Activated naive CD8-positive, alpha-beta T cell treated with anti-CD3 and anti-CD28 coated beads for 36 hours (primary cell): ENCODE measurements at regions not wholly inside any gene's neighbourhood (a gene's known extent, or its start where the extent isn't known, plus 50 kb on each side); places are given as distances from the start of the nearest gene placed in this dataset.

ENCODE experiments used
- DNase-seq: peaks from one replicate; pipeline ENCODE4 v3.0.0; 2021
- H3K27ac Mint-ChIP-seq: one replicate; pipeline ENCODE4 v1.8.0; 2022; ENCODE audit warnings: mild to moderate bottlenecking, moderate library complexity, mixed read lengths
- H3K27me3 Mint-ChIP-seq: one replicate; pipeline ENCODE4 v1.8.0; 2022; ENCODE audit warnings: mild to moderate bottlenecking, mixed read lengths
- H3K36me3 Mint-ChIP-seq: one replicate; pipeline ENCODE4 v1.8.0; 2021; ENCODE audit warnings: mild to moderate bottlenecking, mixed read lengths
- H3K4me1 Mint-ChIP-seq: one replicate; pipeline ENCODE4 v1.8.0; 2021; ENCODE audit warnings: mixed read lengths
- H3K4me3 Mint-ChIP-seq: one replicate; pipeline ENCODE4 v1.8.0; 2022; ENCODE audit warnings: mild to moderate bottlenecking, moderate library complexity, mixed read lengths
- H3K9me3 Mint-ChIP-seq: one replicate; pipeline ENCODE4 v1.8.0; 2022; ENCODE audit warnings: mixed read lengths

DNA sequence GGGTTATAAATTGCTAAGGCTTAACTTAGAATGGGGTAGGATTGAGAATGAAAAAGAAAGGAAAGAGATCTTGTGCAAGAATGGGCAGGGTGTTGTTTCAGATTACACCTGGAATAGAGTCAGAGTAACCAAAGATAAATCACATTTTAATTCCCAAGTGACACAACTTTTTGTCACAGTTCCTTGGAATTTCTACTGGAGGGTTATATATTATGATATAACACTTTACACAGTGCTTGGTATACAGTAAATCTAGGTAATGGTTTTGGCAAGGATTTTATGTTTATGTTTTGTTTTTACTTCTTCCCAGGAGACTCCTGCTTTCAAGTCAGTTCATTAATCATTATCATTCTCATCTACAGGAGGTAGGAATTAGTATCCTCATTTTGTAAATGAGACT, 115.7 kb upstream of the KCNJ16 start:
- Mint-ChIP-seq H3K9me3 (peaks cover 2% of the 10 kb centered on the region), H3K4me3 (no peak overlapping the region), H3K27me3 (peaks cover 3% of the 10 kb centered on the region), H3K4me1 (no peaks in the 10 kb centered on the region), H3K36me3 (no peaks in the 10 kb centered on the region), H3K27ac (no peak overlapping the region)
- no peak for DNase-seq

DNA sequence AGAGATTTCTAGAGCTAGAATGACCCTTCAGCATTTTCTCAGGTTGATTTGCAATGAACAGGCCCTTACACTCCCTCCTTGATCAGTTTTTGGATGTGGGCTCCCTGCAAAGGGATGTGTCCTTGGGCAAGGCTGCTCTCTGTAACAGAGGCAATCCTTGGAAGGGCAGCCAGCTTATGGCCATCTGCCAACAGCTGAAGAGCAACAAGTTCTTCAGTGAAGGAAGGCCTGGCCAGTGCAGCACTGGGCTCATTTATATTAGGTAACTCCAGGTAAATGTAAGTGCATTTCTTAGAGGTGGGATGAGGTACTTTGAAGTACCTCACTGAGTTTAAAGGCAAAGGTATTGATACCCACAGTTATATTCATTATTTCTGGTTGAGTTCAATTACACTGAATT, 114.3 kb upstream of the KCNJ16 start:
- Mint-ChIP-seq H3K9me3 (peaks cover 2% of the 10 kb centered on the region), H3K36me3 (no peaks in the 10 kb centered on the region)
- no peak for DNase-seq

DNA sequence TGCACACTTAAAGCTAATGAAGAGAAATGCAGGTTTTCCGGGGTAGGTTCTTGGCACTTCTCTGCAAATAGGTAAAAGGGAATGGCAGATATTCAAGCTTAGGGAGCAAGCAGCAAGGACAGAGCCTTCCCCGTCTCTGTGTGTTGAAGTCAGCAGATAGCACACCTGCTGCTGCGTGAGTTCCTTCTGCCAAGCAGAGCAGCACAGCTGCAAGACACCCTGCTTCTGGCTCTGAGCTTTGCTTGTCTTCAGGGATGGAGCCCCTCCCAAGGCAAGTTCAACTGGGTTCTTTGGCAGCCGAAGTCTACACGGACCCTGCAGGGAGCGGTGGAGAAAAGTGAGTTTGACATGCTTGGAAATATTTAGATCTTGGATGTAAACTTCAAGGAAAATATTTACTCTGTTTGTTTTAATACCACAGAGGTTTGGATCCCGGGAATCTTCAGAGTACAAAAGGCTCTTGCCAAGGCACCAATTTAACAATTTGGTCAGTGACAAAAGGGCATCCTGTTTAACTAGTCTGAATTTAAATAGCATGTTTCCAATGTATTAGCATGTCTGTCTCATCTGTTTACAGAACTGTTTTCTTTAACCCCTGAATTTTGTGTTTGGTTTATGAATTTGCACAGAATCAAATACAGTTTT, 113.4 kb upstream of the KCNJ16 start:
- Mint-ChIP-seq H3K36me3 (no peaks in the 10 kb centered on the region), H3K4me3 (no peak overlapping the region), H3K9me3 (no peaks in the 10 kb centered on the region), H3K27ac (no peak overlapping the region), H3K27me3 (peaks cover 3% of the 10 kb centered on the region), H3K4me1 (no peaks in the 10 kb centered on the region)
- no peak for DNase-seq

More for the DNA sequence above, 114.3 kb upstream of the KCNJ16 start:
- Mint-ChIP-seq H3K27me3 (peaks cover 5% of the 10 kb centered on the region), H3K4me3 (no peak overlapping the region), H3K27ac (no peak overlapping the region), H3K4me1 (no peaks in the 10 kb centered on the region)

DNA sequence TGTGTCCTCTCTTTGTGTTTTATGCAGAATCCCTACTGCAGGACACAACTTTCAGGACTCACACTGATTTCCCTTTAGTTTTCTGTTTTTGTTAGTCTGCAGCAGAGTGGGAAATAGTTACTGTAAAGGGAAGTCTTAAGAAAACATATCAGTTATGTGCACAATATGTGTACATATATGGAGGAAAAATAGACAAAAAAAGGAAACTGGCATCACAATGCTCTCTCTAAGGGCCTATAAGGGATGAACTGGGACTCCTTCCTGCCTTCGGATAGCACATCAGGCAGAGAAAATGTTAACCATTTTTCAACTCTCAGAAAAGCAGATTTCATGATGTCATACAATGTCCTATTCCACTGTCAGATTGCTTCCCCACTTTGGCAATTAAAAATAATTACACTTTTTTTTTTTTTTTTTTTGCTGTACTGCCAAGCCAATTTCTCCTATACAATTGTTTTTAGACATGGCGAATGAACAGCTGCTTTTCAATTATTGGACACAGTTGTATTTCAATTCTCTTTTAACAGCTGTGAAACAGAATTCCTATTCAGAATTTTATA, 112.5 kb upstream of the KCNJ16 start:
- Mint-ChIP-seq H3K4me3 (no peak overlapping the region), H3K27ac (no peak overlapping the region), H3K27me3 (peaks cover 3% of the 10 kb centered on the region), H3K9me3 (no peaks in the 10 kb centered on the region), H3K4me1 (no peaks in the 10 kb centered on the region), H3K36me3 (no peaks in the 10 kb centered on the region)
- DNase-seq: no peak

DNA sequence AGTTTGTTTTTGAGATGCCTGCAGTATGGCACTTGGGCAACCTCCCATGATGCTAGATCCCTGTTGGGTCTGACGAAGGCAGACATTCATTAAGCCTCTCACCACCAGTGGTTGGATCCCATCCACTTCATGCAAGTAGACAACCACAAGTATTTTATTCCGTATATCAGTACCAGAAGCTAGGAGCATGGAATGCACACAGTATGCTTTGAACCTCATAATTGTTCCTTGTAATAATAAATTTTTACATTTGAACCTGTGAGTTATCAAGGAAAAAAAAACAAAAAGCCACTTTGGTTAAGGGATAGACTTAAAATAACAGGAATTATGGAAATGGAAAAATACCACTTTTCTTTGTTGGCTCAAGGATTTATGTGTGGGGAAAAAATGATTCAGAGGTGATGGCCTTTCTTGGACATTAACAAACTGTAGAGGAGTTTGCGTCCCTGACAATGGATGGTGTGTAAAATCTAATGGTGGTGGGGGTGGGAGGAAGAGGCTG, 107.1 kb upstream of the KCNJ16 start:
- H3K4me3 Mint-ChIP-seq: no peak overlapping the region
- no peaks in the 10 kb centered on the region for H3K36me3 Mint-ChIP-seq
- H3K4me1 Mint-ChIP-seq: no peaks in the 10 kb centered on the region
- no peak for DNase-seq
- peaks cover 3% of the 10 kb centered on the region for H3K27me3 Mint-ChIP-seq
- no peak overlapping the region for H3K27ac Mint-ChIP-seq
- H3K9me3 Mint-ChIP-seq: no peaks in the 10 kb centered on the region

DNA sequence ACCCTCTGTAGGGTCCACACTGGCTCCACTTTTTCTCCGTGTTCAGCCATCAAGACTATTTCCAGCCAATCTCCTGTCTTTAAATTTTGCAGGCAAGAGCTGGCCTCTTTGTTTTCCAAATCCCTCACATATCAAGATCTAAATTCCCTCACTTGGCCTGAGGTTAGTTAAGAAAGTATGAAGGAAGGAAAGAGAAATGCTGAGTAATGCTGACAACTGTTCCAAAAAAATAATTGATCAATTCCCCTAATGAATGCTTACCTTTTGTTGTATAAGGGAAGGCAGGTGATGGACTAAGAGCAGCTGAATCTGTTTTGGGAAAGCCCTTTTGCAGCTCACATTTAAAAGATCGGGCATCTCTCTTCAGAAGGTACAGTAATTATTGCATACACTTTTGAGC, 105.1 kb upstream of the KCNJ16 start:
- no peak for DNase-seq
- no peak overlapping the region for H3K27ac Mint-ChIP-seq
- H3K27me3 Mint-ChIP-seq: peaks cover 3% of the 10 kb centered on the region

DNA sequence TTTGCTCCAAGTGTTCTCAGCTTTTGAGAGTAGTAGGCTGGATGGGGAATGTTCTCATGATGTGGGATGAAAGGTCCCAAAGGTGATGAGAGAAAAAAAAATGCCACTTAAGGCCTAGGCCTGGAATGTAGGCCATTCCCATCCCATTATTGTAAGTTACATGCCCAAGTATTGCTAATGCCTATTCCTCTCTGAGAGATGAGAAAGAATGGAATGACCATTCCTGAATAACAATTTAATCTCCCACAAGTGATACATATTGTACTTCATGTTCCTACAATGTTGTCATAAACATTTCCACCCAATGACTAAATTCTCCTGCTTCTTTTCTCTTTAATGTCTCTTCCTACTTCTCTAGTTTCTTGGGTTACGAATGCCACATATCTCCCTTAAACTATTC, 102.8 kb upstream of the KCNJ16 start:
- Mint-ChIP-seq H3K9me3 (peaks cover 2% of the 10 kb centered on the region), H3K36me3 (no peaks in the 10 kb centered on the region), H3K4me1 (no peaks in the 10 kb centered on the region), H3K4me3 (no peak overlapping the region), H3K27ac (no peak overlapping the region), H3K27me3 (no peaks in the 10 kb centered on the region)
- DNase-seq: no peak

More for the DNA sequence above, 105.1 kb upstream of the KCNJ16 start:
- H3K36me3 Mint-ChIP-seq: no peaks in the 10 kb centered on the region
- H3K4me3 Mint-ChIP-seq: no peak overlapping the region
- H3K4me1 Mint-ChIP-seq: no peaks in the 10 kb centered on the region
- peaks cover 2% of the 10 kb centered on the region for H3K9me3 Mint-ChIP-seq

DNA sequence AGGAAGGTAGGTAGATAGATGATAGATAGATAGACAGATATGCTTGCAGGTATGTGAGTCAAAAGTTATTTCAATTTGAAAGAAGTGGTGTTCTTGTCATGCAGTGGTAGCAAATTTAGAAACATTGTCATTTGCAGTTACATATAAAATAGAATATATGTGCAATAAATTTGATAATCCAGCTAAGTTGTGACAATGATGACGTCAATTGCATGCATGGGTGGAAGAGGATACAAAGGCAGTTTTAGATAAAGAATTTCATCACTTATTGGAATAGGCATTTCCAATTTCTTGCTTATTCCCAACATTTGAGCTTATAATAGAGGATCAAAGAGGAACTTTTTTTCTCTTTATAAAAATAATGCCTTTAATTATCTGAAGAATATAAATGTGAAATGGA, 99.2 kb upstream of the KCNJ16 start:
- Mint-ChIP-seq H3K27ac (no peak overlapping the region), H3K4me1 (no peaks in the 10 kb centered on the region), H3K4me3 (no peak overlapping the region), H3K27me3 (no peaks in the 10 kb centered on the region), H3K9me3 (peaks cover 2% of the 10 kb centered on the region), H3K36me3 (no peaks in the 10 kb centered on the region)
- no peak for DNase-seq

DNA sequence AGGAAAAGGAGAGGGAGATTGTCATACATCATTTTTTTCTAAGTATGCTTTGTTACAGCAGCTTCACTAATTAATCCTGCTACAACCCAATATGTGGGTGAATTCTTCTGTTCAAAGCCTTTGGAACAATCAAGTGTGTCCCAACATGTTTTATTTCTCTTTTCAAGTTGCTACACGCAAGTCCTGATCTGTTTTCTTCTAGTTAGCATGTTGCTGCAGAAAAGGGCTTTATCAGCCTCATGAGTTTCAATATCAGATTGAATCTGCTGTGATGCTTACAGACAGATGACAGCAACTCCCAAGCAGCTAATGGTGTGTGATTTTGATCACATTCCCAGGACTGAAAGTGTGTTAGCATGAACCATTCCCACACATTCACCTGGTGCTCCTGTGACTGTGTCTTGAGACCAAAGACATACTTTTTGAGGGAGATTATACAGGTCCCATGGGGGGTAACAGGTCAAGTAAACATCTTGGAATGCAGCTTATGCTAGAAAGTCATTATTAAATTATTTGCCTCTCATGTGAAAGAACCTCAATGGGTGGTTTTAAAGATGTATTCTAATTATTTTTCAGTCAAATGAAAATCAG, 96.9 kb upstream of the KCNJ16 start:
- DNase-seq: no peak
- Mint-ChIP-seq H3K4me3 (no peak overlapping the region), H3K36me3 (no peaks in the 10 kb centered on the region), H3K4me1 (no peaks in the 10 kb centered on the region), H3K9me3 (peaks cover 2% of the 10 kb centered on the region), H3K27ac (no peak overlapping the region), H3K27me3 (no peaks in the 10 kb centered on the region)

DNA sequence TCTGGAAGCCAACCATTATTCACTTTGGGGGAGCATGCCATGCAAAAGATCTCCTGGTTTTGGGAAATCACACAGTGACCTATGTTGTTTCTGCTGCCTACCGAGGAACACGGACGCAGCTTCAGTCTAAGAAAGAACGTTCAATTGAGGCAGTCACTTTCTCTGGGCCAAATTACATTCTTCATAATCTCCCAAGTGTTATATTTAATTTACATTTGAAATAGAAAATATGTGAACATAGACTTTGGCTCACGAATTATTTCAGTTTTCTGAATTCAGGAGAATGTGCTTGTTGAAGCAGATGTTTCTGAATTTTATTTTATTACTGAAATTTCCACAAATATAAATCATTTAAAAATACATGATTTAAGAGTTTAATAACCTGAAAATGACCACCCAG, 93.6 kb upstream of the KCNJ16 start:
- Mint-ChIP-seq H3K4me3 (no peak overlapping the region), H3K36me3 (no peaks in the 10 kb centered on the region), H3K9me3 (peaks cover under 1% of the 10 kb centered on the region), H3K27ac (no peak overlapping the region), H3K27me3 (no peaks in the 10 kb centered on the region), H3K4me1 (no peaks in the 10 kb centered on the region)
- no peak for DNase-seq

DNA sequence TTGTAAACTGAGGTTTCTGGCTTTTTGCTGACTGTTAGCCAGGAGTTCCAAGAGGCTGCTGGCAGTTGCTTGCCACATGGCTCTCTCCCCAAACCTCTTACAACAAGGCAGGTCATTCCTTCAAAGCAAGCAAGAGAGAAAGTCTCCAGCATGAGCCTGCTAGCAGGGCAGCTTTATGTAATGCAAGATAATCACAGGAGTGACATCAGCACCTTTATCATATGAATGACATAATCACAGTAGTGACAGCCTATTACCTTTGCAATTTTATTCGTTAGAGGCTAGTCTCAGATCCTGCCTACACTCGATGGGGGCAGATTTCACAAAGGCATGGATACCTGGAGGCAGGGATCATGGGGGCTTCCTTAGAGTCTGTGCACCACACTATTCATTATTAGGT, 79.5 kb upstream of the KCNJ16 start:
- H3K4me3 Mint-ChIP-seq: no peak overlapping the region
- no peaks in the 10 kb centered on the region for H3K27me3 Mint-ChIP-seq
- H3K27ac Mint-ChIP-seq: no peak overlapping the region
- no peaks in the 10 kb centered on the region for H3K36me3 Mint-ChIP-seq
- DNase-seq: no peak
- no peaks in the 10 kb centered on the region for H3K9me3 Mint-ChIP-seq
- H3K4me1 Mint-ChIP-seq: no peaks in the 10 kb centered on the region

DNA sequence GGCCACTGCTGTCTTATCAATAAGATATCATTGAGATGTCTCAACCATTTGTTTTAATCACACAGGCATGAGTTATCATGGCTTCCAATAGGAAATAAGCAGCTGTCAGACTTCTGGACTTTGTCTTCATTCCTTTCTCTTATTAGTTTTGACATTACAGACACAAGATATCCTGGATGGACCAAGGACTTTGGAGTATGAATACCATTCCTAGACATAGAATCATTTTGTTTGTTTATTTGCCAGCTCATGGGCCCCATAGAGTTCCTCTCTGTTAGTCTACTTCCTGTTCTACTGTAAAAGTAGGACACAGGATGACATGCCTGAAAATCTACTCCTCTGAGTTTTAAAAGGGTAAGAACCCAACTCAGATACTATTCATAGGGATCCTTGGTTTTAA, 77.7 kb upstream of the KCNJ16 start:
- no peak for DNase-seq
- Mint-ChIP-seq H3K27ac (no peak overlapping the region), H3K27me3 (no peaks in the 10 kb centered on the region), H3K4me3 (no peak overlapping the region), H3K36me3 (no peaks in the 10 kb centered on the region), H3K9me3 (no peaks in the 10 kb centered on the region), H3K4me1 (no peaks in the 10 kb centered on the region)

DNA sequence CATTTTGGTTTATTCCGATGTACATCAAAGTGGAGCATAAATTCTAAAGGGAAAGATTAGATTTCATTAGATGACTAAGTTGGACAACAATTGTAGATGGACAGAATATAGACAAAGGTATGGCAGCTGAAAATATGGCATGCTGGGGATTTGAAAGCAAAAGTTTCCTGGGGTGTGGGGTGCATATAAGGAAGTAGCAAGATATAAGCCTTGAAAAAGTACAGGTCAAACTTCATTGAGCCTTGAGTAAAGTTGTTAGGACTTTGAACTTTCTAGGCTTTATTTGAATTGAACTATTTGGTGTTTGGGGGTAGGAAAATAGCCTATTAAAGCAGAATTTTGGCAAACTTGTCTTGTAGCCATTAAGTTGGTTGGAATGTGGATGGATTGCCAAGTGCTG, 75.8 kb upstream of the KCNJ16 start:
- no peak for DNase-seq
- Mint-ChIP-seq H3K27me3 (no peaks in the 10 kb centered on the region), H3K4me1 (no peaks in the 10 kb centered on the region), H3K9me3 (no peaks in the 10 kb centered on the region), H3K27ac (no peak overlapping the region), H3K4me3 (no peak overlapping the region), H3K36me3 (no peaks in the 10 kb centered on the region)

DNA sequence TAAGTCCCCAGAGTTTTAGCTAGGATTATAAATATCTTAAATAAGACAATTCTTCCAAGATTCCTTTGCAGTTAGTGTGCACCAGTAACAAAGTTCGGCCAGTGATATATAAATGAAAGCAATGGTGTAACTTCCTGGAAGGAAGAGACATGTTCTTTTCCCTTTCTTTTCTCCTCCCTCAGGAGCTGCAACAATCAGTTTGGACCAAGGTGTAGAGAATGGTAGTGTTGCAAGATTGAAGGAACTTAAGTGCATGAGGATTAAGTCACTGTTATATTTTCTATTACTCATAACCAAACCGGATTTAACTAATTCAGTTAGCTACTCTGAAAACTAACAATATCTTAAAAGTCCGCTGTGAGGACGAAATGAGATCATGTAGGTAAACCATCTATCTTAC, 68.9 kb upstream of the KCNJ16 start:
- Mint-ChIP-seq H3K27me3 (no peaks in the 10 kb centered on the region), H3K4me1 (no peaks in the 10 kb centered on the region), H3K4me3 (no peak overlapping the region), H3K27ac (no peak overlapping the region), H3K36me3 (no peaks in the 10 kb centered on the region), H3K9me3 (peaks cover 4% of the 10 kb centered on the region)
- no peak for DNase-seq

DNA sequence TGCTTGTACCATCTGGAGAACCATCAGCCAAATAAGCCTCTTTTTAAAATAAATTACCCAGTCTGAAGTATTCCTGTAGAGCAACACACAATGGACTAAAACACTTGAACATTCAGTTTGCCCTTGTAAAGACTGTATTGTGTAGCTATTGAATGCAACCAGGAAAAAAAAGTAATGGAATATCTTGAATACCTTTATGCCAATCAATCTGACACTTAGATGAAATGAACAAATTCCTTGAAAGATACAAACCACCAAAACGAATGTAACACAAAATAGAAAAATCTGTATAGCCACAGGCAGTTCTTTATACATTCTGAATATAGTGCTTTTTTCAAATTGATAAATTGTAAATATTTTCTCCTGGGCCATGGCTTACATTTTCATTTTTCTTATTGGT, 63.3 kb upstream of the KCNJ16 start:
- Mint-ChIP-seq H3K36me3 (no peaks in the 10 kb centered on the region), H3K27ac (no peak overlapping the region), H3K4me1 (no peaks in the 10 kb centered on the region), H3K4me3 (no peak overlapping the region), H3K27me3 (no peaks in the 10 kb centered on the region), H3K9me3 (peaks cover 4% of the 10 kb centered on the region)
- no peak for DNase-seq

DNA sequence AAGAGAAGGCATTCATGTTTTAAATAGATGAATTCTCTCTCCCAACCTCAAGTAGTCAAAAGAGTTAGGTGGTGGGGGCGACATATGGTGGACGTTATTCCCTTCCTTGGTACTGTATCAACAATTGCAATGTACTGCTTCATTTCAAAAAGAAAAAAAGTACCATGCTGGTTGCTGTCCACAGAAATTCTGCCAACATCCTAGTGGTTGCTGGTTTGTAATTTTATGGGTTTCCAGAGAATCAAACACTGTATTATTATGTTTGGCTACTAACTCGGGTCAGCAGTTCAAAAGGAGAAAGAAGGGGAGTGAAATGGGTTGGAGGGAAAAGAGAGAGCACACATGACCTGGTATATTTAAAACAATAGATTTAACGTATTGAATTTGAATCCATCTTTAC, 61.1 kb upstream of the KCNJ16 start:
- H3K27ac Mint-ChIP-seq: no peak overlapping the region
- no peak overlapping the region for H3K4me3 Mint-ChIP-seq

More for the DNA sequence above, 61.1 kb upstream of the KCNJ16 start:
- H3K36me3 Mint-ChIP-seq: no peaks in the 10 kb centered on the region
- H3K27me3 Mint-ChIP-seq: no peaks in the 10 kb centered on the region
- H3K4me1 Mint-ChIP-seq: no peaks in the 10 kb centered on the region
- H3K9me3 Mint-ChIP-seq: no peaks in the 10 kb centered on the region
- no peak for DNase-seq
